WERI-Rb-1 (cell line): ENCODE measurements at regions not wholly inside any gene's neighbourhood (a gene's known extent, or its start where the extent isn't known, plus 50 kb on each side); places are given as distances from the start of the nearest gene placed in this dataset.

Experiments
- DNase-seq: peaks from one replicate; pipeline ENCODE4 v3.0.0-alpha.2; 2020
- H3K27ac ChIP-seq: fragments of 250-450 bp; sonication (Bioruptor Pico); 2 replicates; pipeline ENCODE4 v1.5.1; 2020; ENCODE audit warnings: mild to moderate bottlenecking, moderate library complexity
- H3K27me3 ChIP-seq: fragments of 250-450 bp; sonication (Bioruptor Pico); 2 replicates; pipeline ENCODE4 v1.5.1; 2021; ENCODE audit warnings: mild to moderate bottlenecking, low read depth, moderate library complexity; ENCODE audit not compliant: insufficient read depth, severe bottlenecking
- H3K36me3 ChIP-seq: fragments of 250-450 bp; sonication (Bioruptor Pico); 2 replicates; pipeline ENCODE4 v1.5.1; 2020; ENCODE audit warnings: mild to moderate bottlenecking, moderate library complexity
- H3K4me3 ChIP-seq: 2 replicates; pipeline ENCODE4 v1.5.1; 2011; ENCODE audit warnings: low read depth, mild to moderate bottlenecking, control low read depth, low read length
- H3K9me3 ChIP-seq: fragments of 250-450 bp; sonication (Bioruptor Pico); 2 replicates; pipeline ENCODE4 v1.5.1; 2021; ENCODE audit warnings: mild to moderate bottlenecking, moderate library complexity; ENCODE audit not compliant: severe bottlenecking
- TF ChIP-seq, protein P1 (sequence below): IDR thresholded peaks from 2 replicates; pipeline ENCODE4 v1.5.1; 2011; ENCODE audit warnings: low read depth, mild to moderate bottlenecking, control low read depth, inconsistent platforms, low read length

DNA sequence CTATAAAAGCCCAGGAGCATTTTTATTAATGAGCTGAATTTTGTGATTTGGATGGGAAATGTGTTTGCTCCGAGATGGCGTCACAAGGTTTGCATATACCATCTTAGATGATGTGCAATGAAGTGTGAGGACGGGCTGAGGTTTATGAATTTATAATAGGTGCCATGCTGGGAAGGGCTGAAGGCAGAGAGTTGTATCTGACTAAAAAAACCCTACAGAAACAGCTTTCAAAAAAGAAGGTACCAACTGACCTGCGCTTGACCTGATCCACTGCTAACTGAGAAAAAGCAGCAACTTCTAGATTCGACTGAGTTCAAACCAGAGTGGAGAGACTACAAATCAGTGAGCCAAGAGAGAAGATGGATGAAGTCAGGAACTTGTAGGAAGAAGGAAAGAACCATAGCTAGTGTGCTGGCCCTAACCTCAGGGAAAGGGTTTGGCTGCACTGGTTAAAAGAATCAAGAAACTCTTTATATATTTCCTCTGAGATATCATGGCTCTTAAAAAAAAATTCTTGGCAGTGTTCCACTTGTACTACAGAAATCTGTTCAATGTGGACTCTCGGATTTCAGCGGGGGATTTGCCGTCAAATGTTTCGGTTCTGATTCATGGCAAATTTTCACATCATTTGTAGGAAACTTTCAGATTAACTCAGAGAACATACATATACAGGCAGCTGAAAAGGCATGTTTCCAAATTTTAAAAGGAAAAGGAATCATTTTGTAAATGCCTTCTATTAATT, 56.5 kb upstream of the HDGFL1 start:
- Histone ChIP-seq H3K27ac (no peak overlapping the region), H3K27me3 (no peaks in the 10 kb centered on the region), H3K4me3 (no peak overlapping the region), H3K36me3 (no peaks in the 10 kb centered on the region), H3K9me3 (no peaks in the 10 kb centered on the region)
- DNase-seq, result no peak
- TF ChIP-seq, protein P1, sequence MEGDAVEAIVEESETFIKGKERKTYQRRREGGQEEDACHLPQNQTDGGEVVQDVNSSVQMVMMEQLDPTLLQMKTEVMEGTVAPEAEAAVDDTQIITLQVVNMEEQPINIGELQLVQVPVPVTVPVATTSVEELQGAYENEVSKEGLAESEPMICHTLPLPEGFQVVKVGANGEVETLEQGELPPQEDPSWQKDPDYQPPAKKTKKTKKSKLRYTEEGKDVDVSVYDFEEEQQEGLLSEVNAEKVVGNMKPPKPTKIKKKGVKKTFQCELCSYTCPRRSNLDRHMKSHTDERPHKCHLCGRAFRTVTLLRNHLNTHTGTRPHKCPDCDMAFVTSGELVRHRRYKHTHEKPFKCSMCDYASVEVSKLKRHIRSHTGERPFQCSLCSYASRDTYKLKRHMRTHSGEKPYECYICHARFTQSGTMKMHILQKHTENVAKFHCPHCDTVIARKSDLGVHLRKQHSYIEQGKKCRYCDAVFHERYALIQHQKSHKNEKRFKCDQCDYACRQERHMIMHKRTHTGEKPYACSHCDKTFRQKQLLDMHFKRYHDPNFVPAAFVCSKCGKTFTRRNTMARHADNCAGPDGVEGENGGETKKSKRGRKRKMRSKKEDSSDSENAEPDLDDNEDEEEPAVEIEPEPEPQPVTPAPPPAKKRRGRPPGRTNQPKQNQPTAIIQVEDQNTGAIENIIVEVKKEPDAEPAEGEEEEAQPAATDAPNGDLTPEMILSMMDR, result no peak

DNA sequence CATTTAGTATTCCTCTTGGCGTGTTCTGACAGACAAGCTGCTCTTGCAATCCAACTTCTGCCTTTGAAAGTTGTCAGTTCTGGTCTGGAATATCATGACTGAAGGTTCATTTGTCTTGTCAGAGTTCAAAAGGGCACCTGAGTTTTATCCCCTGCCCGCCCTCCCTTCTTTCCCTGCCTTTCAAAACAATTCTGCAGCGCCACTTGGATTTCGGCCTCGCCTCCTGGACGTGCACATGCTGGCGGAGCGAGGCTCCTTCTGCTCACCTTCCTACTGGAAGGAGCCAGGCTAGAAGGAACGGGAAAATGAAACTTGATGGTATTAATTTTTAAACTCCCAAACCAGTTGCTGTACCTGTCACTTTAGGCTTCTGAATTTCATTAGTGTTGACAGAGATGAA, 55.7 kb upstream of the HDGFL1 start:
- TF ChIP-seq, protein P1, result no peak
- DNase-seq, result no peak
- no peaks in the 10 kb centered on the region for H3K27me3 ChIP-seq
- H3K9me3 ChIP-seq, result no peaks in the 10 kb centered on the region
- H3K36me3 ChIP-seq, result no peaks in the 10 kb centered on the region
- no peak overlapping the region for H3K4me3 ChIP-seq
- H3K27ac ChIP-seq, result no peak overlapping the region

DNA sequence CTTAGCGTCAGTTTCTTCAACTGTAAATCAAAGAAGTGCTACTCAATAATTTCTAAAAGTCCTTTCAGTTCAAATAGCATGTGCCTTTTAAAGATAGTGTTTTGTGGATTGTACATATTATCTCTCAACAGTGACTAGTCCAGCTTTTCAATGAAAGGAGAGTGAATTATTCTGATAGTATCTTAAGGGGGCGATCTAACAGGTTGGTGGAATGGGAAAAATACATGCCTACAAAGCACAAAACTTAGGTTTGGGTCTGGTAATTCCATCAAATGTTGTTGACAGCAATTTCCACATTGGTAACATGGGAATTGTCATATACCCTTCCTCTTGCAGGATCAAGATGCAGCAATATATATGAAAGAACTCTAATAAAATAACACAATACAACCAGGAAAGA, 50.1 kb upstream of the HDGFL1 start:
- Histone ChIP-seq H3K9me3 (no peaks in the 10 kb centered on the region), H3K27me3 (no peaks in the 10 kb centered on the region), H3K27ac (no peak overlapping the region), H3K36me3 (no peaks in the 10 kb centered on the region), H3K4me3 (no peak overlapping the region)
- TF ChIP-seq, protein P1, result peak; percentile 18; the same call in 1 of the 2 replicates
- DNase-seq, result no peak
